Activated naive CD4-positive, alpha-beta T cell treated with anti-CD3 and anti-CD28 coated beads, Interleukin-2, amount 50 U/mL, for 24 hours (primary cell): ENCODE measurements at regions not wholly inside any gene's neighbourhood (a gene's known extent, or its start where the extent isn't known, plus 50 kb on each side); places are given as distances from the start of the nearest gene placed in this dataset.
"Not testable (repeated sequence)": the region's sequence is repeated elsewhere in the genome, so short reads cannot be mapped to it uniquely, and the experiment has no call there.

ENCODE experiments used
- H3K27ac Mint-ChIP-seq: one replicate; pipeline ENCODE4 v1.8.0; 2021; ENCODE audit warnings: mild to moderate bottlenecking, mixed read lengths
- H3K27me3 Mint-ChIP-seq: one replicate; pipeline ENCODE4 v1.8.0; 2021; ENCODE audit warnings: mixed read lengths
- H3K36me3 Mint-ChIP-seq: one replicate; pipeline ENCODE4 v1.8.0; 2021; ENCODE audit warnings: mixed read lengths
- H3K4me1 Mint-ChIP-seq: one replicate; pipeline ENCODE4 v1.8.0; 2021; ENCODE audit warnings: mixed read lengths
- H3K4me3 Mint-ChIP-seq: one replicate; pipeline ENCODE4 v1.8.0; 2021; ENCODE audit warnings: mild to moderate bottlenecking, mixed read lengths
- H3K9me3 Mint-ChIP-seq: one replicate; pipeline ENCODE4 v1.8.0; 2021; ENCODE audit warnings: mixed read lengths

DNA sequence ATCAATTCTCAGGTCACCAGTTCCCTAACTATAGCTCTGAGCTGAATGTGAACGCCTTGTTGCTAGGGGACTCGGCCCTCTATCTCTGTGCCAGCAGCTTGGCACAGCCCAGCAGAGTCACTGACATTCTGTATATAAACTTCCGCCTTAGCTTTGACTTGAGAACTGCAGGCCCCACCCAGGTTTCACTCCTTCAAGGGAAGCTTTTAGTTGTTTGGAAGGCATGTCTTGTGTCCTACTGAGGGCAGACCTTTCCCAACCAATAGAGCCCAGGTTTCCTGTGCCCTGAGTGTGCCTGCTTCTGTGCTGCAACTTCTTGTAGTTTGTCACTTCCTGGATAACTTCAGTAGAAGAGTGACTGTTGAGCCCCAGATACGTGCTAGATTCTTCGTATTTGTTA is 228.8 kb upstream of the PRSS1 start:
- not testable (repeated sequence) for H3K27me3 Mint-ChIP-seq, H3K36me3 Mint-ChIP-seq, H3K9me3 Mint-ChIP-seq
- peak overlapping the region; percentile 49 for H3K4me3 Mint-ChIP-seq
- H3K27ac Mint-ChIP-seq, result peak overlapping the region; percentile 95
- H3K4me1 Mint-ChIP-seq, result peaks cover 42% of the 10 kb centered on the region

DNA sequence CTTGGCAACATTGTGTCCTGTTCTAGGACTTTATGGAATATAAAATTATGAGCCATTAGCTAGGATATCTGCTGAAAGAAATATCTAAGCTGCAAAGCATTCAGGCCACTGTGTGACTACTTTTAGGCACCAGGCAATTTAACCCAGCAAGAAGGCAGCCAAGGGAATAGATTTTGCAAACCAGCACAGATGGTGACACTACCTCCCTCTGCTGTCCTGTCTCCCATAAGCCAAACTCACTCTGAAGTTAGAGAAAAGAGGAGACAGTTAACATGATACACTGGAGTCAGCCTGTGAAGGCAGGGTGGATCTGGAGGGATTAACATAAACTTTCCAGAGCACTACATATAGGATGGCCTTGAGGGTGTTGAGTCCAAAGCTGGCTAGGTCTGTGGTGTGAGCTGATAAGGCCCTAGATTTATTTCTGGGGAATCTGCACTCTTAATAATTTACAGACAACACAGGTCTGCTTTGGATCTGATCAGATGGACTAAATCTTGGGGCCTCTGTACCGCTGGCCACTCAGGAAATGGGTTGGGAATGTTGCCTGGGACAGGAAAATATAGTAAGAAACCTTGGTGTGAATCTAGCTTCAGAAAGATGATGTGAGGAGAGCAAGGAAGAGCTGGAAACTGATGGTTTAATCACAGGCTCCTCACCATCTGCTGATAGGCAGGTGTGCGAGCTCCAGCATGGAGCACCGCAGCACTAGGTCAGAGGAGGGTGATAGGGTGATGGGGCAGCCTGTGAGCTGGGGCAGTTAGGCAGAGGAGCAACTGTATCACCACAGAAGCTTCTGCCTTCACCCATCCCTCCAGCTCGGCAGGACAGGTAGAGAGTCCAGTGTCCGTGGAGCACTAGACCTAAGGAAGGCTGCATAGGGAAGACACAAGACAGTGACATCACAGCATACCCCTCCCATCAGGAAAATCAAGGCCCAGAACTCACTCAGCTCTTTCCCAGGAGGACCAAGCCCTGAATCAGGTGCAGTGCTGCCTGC is 229.9 kb upstream of the PRSS1 start:
- Mint-ChIP-seq H3K4me1 (peaks cover 42% of the 10 kb centered on the region), H3K27ac (peak overlapping the region; percentile 94), H3K27me3 (no peaks in the 10 kb centered on the region), H3K36me3 (no peaks in the 10 kb centered on the region), H3K9me3 (no peaks in the 10 kb centered on the region), H3K4me3 (no peak overlapping the region)

DNA sequence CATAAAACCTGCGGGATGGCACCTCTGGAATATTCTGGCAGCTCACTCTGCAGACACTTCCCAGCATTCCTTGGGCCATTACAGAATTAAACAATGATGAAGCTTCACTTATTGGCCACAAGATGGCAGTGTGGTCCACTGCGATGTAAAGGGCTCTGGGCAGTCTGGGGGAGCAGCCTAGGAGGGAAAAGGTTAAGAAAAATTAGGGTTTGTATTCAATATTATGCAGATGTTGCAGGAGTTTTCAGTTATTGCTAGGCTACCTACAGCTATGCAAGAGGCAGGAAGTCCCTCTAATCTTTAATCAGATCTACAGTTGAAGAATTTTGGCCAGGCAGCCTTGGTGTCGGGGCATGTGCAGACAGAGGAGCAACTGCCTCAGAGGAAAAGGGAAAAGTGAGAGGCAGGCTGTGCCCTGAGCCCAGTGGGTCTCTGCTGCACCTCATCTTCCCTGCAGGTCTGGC is 233.2 kb upstream of the PRSS1 start:
- Mint-ChIP-seq H3K27ac (peak overlapping the region; percentile 38), H3K4me3 (no peak overlapping the region)

DNA sequence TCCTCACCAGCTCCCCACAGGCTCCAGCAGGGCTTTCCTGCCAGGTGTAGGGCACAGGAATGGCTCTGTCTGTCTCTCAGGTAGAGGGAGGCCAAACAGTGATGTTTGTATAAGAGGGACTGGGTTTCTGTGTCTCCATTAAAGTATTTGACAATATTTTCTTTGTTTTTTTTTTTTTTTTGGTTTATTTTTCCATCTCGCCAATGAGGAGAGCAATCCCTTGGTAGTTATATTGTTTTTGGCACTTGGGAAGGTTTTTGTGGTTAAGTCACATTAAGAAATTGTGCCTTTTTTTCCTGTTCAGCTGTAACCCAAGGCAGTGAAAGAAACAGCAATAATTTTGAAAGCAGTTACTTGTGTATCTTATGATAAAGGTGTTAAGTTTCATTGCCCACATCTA is 234.6 kb upstream of the PRSS1 start:
- H3K27ac Mint-ChIP-seq, H3K4me3 Mint-ChIP-seq, H3K36me3 Mint-ChIP-seq, H3K9me3 Mint-ChIP-seq, H3K27me3 Mint-ChIP-seq: not testable (repeated sequence)
- peaks cover 63% of the 10 kb centered on the region for H3K4me1 Mint-ChIP-seq

More for the DNA sequence above, 233.2 kb upstream of the PRSS1 start:
- no peaks in the 10 kb centered on the region for H3K9me3 Mint-ChIP-seq
- peaks cover 63% of the 10 kb centered on the region for H3K4me1 Mint-ChIP-seq
- no peaks in the 10 kb centered on the region for H3K36me3 Mint-ChIP-seq
- no peaks in the 10 kb centered on the region for H3K27me3 Mint-ChIP-seq

DNA sequence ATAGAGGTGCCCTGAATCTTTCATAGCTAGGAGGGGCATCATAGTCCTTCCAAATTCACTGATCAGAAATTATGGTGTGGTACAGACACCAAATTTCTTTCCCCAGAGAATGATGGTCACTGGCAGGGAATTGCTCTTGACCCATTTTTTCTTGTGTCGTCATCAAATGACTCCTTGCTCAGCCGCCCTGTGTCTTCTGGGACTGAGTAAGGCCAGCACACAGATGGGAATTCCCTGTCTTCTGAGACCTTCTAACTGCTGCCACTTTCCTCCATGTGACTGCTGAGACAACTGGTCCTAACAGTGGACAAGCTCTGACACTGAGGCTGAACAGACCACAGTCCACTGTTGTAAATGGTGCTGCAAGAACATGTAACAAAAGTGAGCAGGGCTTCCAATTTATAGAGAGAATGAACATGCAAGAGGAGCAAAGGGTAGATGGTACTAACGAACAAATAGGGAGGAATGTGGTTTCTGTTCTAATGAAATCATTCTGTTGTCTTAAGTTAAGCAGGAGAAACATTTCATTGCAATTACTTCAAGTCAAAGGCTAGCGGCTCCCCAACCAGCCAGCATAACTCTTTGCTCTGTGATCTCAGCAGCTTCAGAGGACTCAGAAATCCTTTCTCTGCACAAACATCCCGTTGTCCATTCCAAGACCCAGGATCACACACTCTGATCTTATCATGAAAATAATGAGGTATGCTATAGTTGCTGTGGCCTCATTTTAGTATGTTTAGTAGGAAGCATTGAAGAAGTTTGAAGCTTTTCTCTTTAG is 235.9 kb upstream of the PRSS1 start:
- H3K9me3 Mint-ChIP-seq, result no peaks in the 10 kb centered on the region

DNA sequence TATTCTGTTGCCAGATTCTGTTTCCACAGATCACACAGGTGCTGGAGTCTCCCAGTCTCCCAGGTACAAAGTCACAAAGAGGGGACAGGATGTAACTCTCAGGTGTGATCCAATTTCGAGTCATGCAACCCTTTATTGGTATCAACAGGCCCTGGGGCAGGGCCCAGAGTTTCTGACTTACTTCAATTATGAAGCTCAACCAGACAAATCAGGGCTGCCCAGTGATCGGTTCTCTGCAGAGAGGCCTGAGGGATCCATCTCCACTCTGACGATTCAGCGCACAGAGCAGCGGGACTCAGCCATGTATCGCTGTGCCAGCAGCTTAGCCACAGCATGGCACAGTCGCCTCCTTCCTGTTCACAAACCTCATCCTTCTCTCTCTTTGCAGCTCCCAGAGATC is 237.5 kb upstream of the PRSS1 start:
- H3K4me1 Mint-ChIP-seq, result peaks cover 68% of the 10 kb centered on the region
- no peak overlapping the region for H3K27ac Mint-ChIP-seq
- no peaks in the 10 kb centered on the region for H3K9me3 Mint-ChIP-seq

More for the DNA sequence above, 235.9 kb upstream of the PRSS1 start:
- Mint-ChIP-seq H3K4me1 (peaks cover 64% of the 10 kb centered on the region), H3K36me3 (no peaks in the 10 kb centered on the region), H3K27me3 (no peaks in the 10 kb centered on the region), H3K27ac (no peak overlapping the region), H3K4me3 (no peak overlapping the region)

DNA sequence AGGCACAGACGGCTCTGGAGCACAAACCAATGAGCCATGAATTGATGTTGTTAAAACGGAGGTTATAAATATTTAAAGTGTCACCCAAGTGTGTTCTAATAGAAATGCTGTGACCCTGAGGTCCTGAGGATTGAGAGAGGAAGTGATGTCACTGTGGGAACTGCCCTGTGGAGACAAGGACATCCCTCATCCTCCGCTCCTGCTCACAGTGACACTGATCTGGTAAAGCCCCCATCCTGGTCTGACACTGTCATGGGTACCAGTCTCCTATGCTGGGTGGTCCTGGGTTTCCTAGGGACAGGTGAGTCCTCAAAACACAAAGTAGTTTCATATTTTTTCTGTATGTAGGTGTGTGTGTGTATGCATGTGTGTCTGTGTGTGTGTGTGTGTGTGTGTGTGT is 237.9 kb upstream of the PRSS1 start:
- H3K4me1 Mint-ChIP-seq, result peaks cover 69% of the 10 kb centered on the region
- peak overlapping the region; percentile 35 for H3K27ac Mint-ChIP-seq
- no peaks in the 10 kb centered on the region for H3K9me3 Mint-ChIP-seq
- H3K4me3 Mint-ChIP-seq, result no peak overlapping the region
- H3K27me3 Mint-ChIP-seq, result no peaks in the 10 kb centered on the region
- H3K36me3 Mint-ChIP-seq, result no peaks in the 10 kb centered on the region

More for the DNA sequence above, 237.5 kb upstream of the PRSS1 start:
- Mint-ChIP-seq H3K27me3 (no peaks in the 10 kb centered on the region), H3K36me3 (no peaks in the 10 kb centered on the region), H3K4me3 (no peak overlapping the region)

DNA sequence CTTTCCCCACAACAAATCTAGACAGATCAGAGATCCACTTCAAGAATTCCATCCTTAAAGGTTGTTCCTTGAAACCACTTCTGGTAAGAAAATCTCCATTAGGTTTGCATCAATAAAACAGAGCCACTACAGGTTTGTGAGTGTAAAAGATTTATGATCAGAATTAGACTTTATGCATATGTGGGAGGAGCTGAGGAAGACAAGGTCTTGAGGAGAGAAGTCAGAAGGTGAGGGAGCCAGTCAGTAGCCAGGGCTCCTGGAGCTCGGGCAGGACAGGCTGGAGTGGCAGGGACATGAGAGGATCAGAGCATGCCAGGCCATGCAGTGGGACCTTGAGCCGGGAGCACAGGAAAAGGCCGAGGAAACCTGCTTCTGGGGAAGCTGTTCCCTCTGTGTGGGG is 240.0 kb upstream of the PRSS1 start:
- peaks cover 60% of the 10 kb centered on the region for H3K4me1 Mint-ChIP-seq
- H3K27me3 Mint-ChIP-seq, H3K36me3 Mint-ChIP-seq, H3K27ac Mint-ChIP-seq, H3K9me3 Mint-ChIP-seq, H3K4me3 Mint-ChIP-seq: not testable (repeated sequence)

- Mint-ChIP-seq H3K27ac (peak overlapping the region; percentile 68), H3K4me1 (peaks cover 56% of the 10 kb centered on the region), H3K36me3 (no peaks in the 10 kb centered on the region), H3K9me3 (no peaks in the 10 kb centered on the region), H3K27me3 (no peaks in the 10 kb centered on the region), H3K4me3 (no peak overlapping the region)
These were observed 241.0 kb upstream of the PRSS1 start for GRCh38 chr7:142508251-142508650.

GRCh38 chr7:142507799-142508198 is 241.5 kb upstream of the PRSS1 start:
- peaks cover 51% of the 10 kb centered on the region for H3K4me1 Mint-ChIP-seq
- H3K9me3 Mint-ChIP-seq, result no peaks in the 10 kb centered on the region
- H3K27me3 Mint-ChIP-seq, result no peaks in the 10 kb centered on the region
- no peaks in the 10 kb centered on the region for H3K36me3 Mint-ChIP-seq
- no peak overlapping the region for H3K4me3 Mint-ChIP-seq
- H3K27ac Mint-ChIP-seq, result peak overlapping the region; percentile 68

- not testable (repeated sequence) for H3K36me3 Mint-ChIP-seq, H3K4me3 Mint-ChIP-seq, H3K9me3 Mint-ChIP-seq, H3K27ac Mint-ChIP-seq, H3K27me3 Mint-ChIP-seq
- H3K4me1 Mint-ChIP-seq, result peaks cover 49% of the 10 kb centered on the region
These were observed 242.2 kb upstream of the PRSS1 start for GRCh38 chr7:142507066-142507465.

DNA sequence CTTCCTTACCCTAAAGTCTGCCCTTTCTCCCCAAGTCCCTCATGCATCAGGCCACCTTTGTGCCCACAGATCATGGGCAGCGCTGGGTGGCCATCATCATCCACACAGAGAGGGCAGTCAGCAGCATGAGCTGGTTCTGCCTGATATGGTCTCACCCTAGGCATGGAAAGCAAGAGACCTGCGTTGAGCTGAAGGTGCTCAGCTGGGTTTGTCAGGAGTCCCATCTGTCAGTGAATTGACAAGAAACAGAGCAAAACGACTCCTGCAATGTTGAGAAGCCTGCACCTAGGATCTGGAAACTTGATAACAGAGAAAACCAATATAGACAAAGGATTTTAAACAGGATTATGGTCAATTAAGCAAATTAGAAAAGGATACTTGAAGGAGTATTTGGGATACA is 242.7 kb upstream of the PRSS1 start:
- no peaks in the 10 kb centered on the region for H3K27me3 Mint-ChIP-seq
- H3K4me3 Mint-ChIP-seq, result no peak overlapping the region
- H3K4me1 Mint-ChIP-seq, result peaks cover 49% of the 10 kb centered on the region
- no peaks in the 10 kb centered on the region for H3K36me3 Mint-ChIP-seq
- peak overlapping the region; percentile 33 for H3K27ac Mint-ChIP-seq
- no peaks in the 10 kb centered on the region for H3K9me3 Mint-ChIP-seq

- not testable (repeated sequence) for H3K27ac Mint-ChIP-seq, H3K9me3 Mint-ChIP-seq, H3K36me3 Mint-ChIP-seq, H3K27me3 Mint-ChIP-seq, H3K4me3 Mint-ChIP-seq
- peaks cover 48% of the 10 kb centered on the region for H3K4me1 Mint-ChIP-seq
These were observed 245.3 kb upstream of the PRSS1 start for GRCh38 chr7:142503949-142504348.

DNA sequence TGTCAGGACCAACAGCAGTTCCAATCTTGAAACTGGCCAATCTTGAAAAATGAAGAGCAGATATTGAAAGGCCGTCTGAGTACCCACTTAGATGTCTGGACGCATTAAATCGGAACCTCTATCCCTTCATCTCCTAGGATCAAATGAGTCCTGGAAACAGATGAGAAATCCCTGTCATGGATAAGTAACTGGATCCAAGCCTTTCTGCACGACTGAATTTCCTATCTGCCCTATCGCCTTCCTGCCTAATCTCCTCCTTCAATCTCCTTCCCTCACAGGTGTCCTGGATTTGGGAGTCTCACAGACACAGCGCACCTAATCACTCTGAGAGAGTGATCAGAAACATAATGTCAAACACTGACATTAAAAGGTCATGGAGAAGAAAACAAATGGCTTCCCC is 245.2 kb upstream of the PRSS58 start:
- no peaks in the 10 kb centered on the region for H3K36me3 Mint-ChIP-seq
- H3K27ac Mint-ChIP-seq, result no peak overlapping the region
- H3K4me3 Mint-ChIP-seq, result no peak overlapping the region
- no peaks in the 10 kb centered on the region for H3K9me3 Mint-ChIP-seq
- H3K4me1 Mint-ChIP-seq, result peaks cover 46% of the 10 kb centered on the region
- no peaks in the 10 kb centered on the region for H3K27me3 Mint-ChIP-seq

GRCh38 chr7:142501434-142501833 is 243.6 kb upstream of the PRSS58 start:
- Mint-ChIP-seq H3K4me3 (no peak overlapping the region), H3K27me3 (no peaks in the 10 kb centered on the region), H3K9me3 (no peaks in the 10 kb centered on the region), H3K36me3 (no peaks in the 10 kb centered on the region), H3K27ac (peak overlapping the region; percentile 52), H3K4me1 (peaks cover 51% of the 10 kb centered on the region)

- H3K36me3 Mint-ChIP-seq, result no peaks in the 10 kb centered on the region
- no peaks in the 10 kb centered on the region for H3K9me3 Mint-ChIP-seq
- peak overlapping the region; percentile 97 for H3K27ac Mint-ChIP-seq
- peaks cover 61% of the 10 kb centered on the region for H3K4me1 Mint-ChIP-seq
- H3K27me3 Mint-ChIP-seq, result no peaks in the 10 kb centered on the region
- peak overlapping the region; percentile 70 for H3K4me3 Mint-ChIP-seq
These were observed 242.5 kb upstream of the PRSS58 start for GRCh38 chr7:142500366-142500765.
